DMS 273 (cell line): ENCODE measurements at regions not wholly inside any gene's neighbourhood (a gene's known extent, or its start where the extent isn't known, plus 50 kb on each side); places are given as distances from the start of the nearest gene placed in this dataset.
"Not testable (repeated sequence)": the region's sequence is repeated elsewhere in the genome, so short reads cannot be mapped to it uniquely, and the experiment has no call there.

Experiments used
- DNase-seq: peaks from one replicate; lab custom pipeline; 2025; ENCODE audit not compliant: unreplicated experiment; lab: John Stamatoyannopoulos, UW

DNA sequence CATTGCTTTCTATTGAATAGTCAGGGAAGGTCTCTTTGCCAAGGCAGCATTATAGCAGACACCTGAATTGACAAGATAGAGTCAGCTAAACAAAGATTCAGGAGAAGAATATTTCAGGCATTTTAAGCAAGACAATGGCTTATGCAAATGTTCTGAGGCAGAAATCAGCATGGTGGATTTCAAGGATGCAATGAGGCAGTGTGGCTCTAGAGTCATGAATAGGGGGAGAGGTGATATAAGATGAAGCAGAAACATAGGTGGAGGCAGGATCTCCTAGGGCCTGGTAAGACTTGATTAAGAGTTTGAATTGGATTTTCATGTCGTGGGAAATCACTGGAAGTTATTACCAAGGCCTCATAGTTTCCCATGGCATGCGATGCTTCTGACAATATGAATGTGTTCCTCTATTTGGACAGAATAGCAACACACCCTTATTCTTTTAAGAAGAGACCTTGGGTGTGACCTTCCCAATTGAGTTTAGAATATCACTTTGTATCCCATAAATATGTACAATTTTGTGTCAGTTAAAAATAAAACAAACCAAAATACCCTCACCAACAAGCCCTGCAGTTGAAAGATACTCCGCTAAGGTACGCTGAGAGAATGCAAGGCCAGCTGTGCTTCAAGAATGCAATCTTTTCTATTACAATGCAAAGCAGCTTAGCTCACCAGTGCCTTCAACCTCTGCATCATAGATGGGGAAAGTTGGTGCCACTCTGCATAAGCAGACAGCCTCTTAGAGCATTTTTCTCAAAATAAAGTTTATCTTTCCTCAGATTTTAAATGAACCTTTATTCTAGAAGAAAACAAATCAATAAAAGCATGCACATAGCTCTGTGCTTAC lies 139.6 kb upstream of the SALL1 start:
- no peak for DNase-seq

DNA sequence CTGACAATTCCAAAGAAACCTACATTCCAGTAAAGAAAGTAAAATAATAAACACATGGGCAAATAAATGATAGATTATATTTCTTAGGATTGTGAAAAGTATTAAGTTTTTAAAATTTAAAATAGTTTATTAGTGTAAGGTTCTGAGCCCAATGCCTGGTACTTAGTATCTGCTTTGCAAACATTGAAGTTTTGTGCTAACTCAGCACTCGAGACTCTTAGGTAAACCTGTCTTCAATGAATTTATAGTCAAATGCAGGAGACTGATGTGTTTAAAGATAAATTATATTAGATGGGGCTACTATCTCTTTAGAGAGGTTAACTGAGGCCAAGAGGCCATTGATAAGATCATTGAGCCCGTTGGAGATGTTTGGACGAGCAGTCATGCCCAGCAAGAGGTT lies 138.3 kb upstream of the SALL1 start:
- no peak for DNase-seq

DNA sequence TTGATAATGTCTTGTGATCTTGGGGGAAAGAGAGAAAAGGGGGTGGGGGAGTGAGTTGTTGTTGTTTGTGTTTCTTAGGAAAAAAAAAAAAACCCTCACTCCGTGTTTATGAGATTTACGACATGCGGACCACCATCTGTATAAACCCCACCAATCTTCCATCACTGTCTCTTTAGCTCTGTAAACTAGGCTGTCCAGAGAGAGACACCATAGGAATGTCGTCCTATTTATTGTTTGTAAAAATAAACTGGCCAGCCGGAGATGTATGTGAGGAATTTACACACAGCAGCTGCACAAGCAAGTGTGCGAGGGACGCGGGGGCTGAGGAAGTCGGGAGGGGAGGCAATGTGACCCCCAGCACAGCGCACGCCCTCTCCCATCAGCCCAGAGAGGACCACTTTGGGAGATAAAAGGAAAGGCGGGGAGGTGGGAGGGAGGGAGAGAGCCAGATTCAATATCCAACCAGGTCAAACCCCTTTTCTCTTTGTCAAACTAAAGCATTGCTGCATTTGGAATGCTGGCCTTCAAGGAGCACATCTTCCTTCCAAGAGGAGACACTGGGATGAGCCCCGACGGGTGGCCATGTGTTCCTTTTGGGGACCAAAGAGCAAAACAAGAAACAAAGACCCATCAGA lies 136.2 kb upstream of the SALL1 start:
- DNase-seq, result no peak

DNA sequence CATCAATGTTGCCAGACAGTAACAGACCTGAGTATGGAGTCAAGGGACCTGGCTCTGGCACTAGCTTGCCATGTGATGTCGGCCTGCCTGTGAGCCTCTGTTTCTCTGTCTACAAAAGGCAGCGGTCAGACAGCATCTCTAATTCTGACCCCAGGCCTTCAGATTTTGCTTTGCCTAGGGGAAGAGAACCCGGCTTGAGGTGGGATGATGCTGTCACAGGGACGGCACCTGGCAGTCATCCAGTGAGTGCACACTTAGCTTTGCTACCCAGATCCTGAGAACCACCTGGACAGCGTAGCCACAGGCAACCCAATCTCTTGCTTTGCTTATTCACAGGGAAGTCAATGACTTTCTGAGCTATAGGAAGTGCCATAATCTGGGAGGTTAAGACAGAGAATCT lies 135.2 kb upstream of the SALL1 start:
- DNase-seq, result no peak

DNA sequence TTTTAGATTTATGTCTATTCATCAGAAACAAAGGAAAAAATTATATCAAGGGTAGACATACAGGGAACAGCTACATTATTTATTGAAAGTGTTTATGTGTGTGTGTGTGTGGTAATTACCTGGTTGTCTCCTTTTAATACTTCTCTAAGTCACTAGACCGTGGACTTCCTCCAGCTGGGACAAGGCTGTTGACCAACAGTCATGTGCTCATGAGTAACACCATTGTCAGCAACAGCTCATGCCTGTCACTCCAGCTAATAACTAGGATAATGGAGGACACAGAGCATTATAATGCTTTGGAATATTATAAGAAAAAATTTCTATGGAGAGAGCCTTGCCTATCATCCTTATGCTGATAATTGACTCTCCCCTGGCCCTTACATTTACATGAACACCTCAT lies 125.3 kb upstream of the SALL1 start:
- DNase-seq, result no peak

DNA sequence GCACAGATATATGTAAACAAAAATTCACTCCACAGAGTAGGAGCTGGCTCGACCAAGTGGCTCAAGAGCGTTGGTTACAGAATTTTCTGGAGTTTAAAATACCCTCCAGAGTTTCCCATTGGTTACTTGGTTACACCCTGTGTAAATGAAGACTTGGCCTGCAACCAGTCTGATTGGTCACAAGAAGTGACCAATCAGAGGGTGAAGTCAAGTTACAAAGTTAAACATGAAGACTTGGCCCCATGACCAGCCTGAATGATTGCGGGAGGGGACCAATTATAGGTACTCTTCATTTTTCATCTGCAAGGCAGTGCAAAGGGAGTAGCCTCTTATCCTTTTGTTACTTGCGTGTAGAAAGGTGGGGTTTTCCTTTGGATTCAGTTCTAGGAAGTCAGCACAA lies 121.3 kb upstream of the SALL1 start:
- DNase-seq, result no peak

DNA sequence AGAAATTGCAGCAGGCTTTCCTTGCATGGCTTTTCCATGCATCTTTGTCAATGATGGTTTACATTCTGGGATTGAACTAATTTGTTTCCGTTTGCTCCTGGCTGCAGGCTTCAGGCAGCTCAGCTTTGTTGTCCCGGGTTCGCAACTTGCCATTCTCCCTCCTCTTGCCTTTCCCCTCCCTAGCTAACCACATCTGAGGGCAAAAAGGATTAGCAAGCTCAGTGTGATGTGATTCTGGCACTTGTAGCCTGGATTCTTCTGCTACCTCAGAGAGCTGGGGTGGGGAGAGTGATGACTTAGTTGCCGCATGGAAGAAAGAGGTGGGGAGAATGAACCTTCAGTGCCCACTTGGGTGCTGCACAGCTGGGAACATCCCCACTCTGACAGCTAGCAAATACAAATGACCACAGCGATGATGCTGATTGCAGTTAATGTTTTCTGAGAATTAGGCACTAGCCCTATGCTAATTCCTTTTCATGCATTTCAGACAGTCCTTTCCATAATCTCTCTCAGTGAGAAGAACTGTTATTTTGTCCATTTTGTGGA lies 120.2 kb upstream of the SALL1 start:
- no peak for DNase-seq

DNA sequence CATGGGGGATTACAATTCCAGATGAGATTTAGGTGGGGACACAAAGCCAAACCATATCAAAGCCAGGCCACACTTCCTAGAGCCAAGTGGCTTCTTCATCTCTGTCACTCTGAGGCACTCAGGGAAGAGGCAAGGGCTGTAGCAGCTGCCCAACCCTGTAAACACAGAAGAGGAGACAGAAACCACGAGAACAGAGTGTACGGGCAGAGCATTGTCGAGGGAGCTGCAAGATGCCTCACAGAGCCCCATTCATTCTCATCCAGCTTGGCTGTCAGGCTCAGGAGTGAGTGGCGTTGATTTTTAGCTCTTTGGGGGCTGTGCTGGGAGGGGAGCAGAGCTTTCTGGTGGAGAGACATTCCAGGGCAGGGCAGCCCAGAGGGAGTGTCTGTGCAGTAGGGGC lies 117.2 kb upstream of the SALL1 start:
- DNase-seq, result no peak

DNA sequence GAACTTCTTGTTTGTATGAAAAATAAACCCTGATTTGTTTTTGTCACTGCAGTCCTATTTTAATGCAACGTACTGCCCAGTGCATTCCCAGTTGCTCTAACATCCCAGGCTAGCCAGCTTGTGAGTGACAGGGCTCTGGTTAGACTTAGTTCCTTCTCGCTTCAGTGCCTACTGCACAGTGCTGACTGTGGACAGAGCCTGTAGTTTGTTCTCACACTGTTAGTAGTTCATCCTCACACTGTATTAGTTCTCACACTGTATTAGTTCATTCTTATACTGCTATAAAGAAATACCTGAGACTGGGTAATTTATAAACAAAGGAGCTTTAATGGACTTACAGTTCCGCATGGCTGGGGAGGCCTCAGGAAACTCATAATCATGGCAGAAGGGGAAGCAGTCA lies 116.6 kb upstream of the SALL1 start:
- DNase-seq, result no peak

DNA sequence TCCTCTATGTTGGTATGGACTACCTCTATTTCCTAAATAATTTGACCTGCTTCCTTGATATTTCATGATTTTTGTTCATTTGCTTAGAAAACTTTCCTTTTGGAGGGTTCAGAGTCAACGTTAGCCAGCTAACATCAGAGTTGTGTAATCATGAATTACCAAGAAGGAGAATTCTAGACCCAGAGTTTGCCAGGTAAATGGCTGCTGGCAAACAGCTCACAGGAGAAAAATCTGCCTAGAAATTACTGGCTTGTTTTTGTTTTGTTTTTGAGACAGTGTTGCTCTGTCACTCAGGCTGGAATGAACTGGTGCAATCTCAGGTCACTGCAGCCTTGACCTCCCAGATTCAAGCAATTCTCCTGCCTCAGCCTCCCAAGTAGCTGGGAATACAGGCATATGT lies 111.4 kb upstream of the SALL1 start:
- no peak for DNase-seq

DNA sequence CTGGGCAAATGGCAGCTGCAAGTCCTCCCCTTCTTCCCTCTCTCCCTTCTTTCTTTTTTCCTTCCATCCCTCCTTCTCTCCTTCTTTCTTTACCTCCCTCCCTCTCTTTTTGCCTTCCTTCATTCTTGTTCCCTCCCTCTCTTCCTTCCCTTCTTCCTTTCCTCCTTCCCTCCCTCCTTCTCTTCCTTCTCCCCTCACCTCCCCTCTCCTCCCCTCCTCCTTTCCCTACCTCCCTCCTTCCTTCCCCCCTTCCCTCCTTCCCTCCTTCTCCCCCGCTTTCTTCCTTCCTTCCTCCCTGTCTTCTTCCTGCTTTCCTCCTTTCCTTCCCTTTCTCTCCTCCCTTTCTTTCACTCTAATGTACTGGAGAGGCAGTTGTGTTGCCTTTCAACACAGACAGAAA lies 110.8 kb upstream of the SALL1 start:
- DNase-seq, result no peak

DNA sequence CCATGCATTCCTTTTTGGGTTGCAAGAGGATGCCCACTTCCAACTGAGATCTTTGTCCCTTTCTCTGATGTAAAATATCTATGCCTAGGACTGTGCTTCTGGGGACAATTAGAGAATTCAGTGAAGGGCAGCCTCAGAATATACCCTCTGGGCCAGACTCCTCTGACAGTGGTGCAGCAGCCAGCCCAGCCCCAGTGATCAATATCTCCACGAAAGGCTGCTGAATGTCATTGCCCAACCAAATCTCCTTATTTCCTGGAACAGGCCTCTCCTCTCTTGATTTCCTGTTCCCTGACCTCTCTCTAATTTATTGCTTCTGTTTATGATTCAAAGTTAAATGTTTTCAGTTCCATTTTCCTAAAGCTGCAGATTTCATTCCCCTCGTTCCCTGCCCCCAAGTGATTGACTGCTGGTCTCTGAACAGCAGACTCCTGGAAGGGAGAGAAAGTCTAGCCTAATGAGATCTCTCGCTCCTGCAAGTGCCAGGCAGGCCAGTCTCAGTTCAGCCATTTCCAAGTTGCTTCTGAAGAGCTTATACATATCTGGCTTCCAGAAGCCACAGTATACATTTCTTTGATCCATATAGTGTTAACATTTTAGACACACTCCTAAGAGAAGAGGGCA lies 104.4 kb upstream of the SALL1 start:
- no peak for DNase-seq

DNA sequence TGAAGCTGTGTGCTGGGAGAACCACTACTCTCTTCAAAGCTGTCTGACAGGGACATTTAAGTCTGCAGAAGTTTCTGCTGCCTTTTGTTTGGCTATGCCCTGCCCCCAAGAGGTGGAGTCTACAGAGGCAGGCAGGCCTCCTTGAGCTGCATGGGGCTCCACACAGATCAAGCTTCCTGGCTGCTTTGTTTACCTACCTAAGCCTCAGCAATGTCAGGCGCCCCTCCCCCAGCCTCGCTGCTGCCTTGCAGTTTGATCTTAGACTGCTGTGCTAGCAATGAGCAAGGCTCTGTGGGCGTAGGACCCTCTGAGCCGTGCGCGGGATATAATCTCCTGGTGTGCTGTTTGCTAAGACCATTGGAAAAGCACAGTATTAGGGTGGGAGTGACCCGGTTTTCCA lies 103.3 kb upstream of the SALL1 start:
- DNase-seq, result not testable (repeated sequence)

DNA sequence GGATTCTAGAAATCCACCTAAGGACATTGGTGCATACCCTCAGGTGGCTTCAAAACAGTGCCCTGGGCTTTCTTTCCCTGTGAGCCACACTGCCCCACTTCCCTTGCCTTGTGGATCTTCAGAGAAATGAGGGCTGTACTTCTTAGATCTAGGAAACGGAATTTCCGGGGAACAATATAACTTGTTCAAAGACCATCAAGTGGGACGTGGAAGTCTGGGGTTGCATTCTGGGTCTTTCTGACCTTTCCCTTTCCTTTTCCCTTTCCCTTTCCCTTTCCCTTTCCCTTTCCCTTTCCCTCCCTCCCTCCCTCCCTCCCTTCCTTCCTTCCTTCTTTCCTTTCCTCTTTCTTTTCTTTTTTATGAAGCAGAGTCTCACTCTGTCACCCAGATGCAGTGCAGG lies 97.1 kb upstream of the SALL1 start:
- no peak for DNase-seq

DNA sequence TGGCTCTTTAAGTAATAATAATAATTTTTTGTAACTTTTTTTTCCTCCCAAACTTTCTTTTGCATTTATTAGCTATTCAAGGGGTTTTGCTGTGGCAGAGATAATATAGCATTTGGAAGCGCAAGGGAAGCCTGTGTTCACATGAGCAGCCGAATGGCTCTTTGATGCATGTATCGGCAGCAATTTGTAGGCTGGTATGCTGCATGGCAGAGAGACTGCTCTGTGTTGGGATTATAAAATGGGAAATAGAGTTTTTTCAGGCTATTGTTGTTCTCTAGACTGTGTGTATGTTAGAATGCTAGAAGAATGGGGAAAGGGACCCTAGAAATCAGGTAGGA lies 94.6 kb upstream of the SALL1 start:
- DNase-seq, result no peak

DNA sequence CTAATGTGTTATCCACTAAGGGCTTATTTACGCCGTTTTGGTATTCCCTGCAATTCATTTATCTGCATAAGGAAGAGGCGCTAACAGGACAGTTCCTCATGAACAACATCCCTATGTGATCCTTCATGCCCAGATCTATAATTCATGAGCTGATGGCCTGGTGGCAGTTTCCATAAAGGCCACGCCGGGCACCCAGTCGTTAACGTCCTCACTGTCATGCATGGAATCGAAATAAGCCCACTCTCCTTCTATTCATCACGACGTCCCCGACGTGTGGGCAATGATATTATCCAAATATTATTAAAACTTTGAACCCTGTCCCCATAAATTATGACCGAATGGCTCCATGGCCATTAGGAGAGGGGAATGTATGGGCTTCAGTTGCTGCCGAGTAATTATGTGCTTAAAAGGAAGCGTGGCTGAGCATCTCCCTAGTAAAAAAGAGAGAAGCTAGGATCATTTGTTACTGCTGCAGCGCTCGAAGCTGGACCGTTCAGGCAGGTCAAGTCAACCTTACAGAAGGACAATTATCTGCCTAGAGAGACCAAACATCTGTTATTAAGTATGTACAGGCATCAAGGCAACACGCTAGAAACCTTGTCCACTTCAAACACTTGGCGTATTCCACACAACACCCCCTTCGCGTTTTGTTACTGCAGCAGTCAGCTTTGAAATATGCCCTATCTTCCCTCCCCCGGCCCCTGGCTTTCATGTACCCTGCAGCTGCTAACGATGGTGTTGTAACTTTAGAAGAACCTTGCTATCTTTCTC lies 94.0 kb upstream of the SALL1 start:
- DNase-seq, result no peak

DNA sequence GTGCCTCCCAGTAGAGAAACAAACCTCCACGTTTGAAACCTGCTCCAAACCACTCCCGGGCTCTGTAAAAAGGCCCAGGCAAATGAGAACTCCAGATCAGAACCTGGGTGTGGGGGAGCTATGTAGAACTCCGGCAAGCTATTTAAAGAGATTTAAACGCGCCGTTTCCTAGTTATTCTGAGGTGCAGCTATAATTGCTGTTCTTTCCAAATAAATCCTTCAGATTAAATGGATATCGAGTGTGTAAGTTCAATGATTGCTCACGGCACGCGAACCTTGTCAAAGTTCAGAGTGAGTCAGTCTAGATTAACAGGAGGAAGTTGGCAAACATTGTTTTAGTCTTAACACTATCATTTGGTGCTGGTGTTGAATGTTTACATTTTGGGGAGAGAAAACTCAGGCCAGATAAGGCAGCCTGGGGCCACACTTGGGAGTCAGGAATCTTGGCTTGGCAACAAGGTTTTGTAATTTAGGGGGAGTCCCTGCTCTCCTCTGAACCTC lies 92.9 kb upstream of the SALL1 start:
- DNase-seq, result no peak

DNA sequence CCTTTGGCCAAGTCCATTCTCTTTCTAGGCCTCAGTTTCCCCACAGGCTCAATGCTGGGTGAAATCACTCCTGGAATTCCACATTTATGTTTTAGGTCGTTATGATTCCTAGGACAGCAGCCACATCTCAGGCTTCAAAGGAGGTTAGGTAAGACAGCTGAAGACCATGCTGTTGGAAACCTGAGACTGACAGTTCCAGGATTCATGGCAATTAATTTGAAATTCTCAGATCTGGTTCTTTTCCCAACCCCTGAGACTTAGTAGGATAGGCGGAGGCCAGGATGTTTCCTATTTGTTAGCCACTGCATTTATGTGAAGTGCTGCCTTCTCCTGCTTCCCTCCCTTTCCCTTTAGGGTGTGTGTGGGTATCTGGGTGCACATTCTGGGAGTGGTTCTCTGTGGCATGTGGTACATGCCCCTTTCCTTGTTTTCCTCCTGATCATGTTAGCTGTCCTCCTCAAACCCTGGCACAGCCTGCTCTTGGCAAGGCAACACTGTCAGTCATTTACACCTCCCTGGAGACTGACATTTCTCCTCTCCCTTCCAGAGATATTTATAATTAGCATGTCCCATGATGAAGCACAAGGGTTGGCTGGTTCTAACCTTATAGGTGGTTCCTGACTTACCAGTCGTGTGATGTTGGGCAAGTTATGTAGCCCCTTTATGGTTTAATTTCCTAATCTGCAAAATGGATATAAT lies 91.4 kb upstream of the SALL1 start:
- peak; percentile 38 for DNase-seq

DNA sequence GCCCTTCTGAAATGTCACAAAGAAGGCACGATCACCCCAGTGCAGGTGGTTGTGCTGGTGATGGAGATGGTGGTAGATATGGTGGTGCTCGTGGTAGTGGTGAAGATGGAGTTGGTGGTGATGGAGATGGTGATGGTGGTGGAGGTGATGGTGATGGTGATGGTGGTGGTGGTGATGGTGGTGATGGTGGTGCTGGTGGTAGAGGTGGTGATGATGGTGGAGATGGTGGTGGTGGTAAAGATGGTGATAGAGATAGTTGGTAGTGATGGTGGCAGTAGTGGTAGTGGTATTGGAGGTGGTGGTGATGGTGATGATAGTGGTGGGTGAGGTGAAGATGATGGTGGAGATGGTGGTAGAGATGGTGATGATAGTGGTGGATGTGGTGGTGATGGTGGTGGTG lies 88.1 kb upstream of the SALL1 start:
- no peak for DNase-seq

DNA sequence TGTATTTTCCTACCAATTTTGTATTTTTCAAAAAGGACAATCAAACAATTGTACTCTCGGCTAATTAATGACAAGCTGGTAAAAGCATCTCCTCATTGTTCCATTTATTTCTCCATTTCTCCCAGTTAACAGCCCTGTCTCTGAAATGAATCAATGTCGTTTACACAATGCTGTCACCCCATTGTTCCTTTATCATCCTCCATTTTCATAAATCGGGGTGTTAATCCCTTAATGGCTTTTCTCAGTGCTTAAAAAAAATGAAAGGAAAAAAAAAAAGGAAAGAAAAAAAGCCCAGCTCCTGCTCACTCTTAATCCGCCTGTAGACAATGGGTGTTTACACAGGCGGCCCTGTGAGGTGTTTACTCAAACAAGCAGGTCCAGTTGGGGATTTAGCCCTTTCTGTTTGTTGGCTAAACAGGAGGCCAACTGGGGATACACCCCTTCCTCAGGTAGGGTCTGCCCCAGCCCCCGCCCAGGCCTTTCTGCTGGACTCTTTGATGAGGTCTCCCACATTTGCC lies 86.8 kb upstream of the SALL1 start:
- DNase-seq, result no peak
